ELR (cell line): ENCODE measurements at regions not wholly inside any gene's neighbourhood (a gene's known extent, or its start where the extent isn't known, plus 50 kb on each side); places are given as distances from the start of the nearest gene placed in this dataset.

ENCODE experiments used
- DNase-seq: peaks from one replicate; pipeline ENCODE4 v3.0.0-alpha.2; 2015; ENCODE audit warnings: low read depth

GRCh38 chr4:136653640-136654406, 878.5 kb downstream of the PCDH18 start:
- no peak for DNase-seq

DNA sequence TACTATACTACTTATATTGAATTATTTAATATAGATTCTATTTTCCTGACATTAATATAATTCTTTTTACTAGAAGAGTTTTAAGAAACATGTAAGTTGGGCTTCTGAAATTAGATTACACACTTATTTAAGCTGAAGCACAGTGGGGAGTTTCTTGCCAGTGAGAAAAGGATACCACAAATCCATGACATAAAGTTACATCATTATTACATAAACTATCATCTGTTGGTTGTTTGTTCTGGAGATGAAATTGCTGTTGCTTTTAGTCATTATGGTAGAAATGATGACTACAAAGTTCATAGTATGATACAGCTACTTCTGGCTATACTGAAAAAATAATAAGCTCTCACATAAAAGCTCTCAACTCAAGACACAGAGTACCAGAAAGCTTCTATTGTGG, 880.4 kb downstream of the PCDH18 start:
- peak; percentile 56 for DNase-seq

GRCh38 chr4:136651278-136651667, 881.0 kb downstream of the PCDH18 start:
- DNase-seq, result peak; percentile 68

- peak; percentile 82 for DNase-seq
These were observed 881.6 kb downstream of the PCDH18 start for GRCh38 chr4:136650541-136651277.

GRCh38 chr4:136644279-136644678, 888.0 kb downstream of the PCDH18 start:
- DNase-seq, result peak; percentile 9

- DNase-seq, result peak; percentile 64
These were observed 888.9 kb downstream of the PCDH18 start for GRCh38 chr4:136643416-136643815.

GRCh38 chr4:136637071-136637777, 895.1 kb downstream of the PCDH18 start:
- peak; percentile 35 for DNase-seq

- no peak for DNase-seq
These were observed 896.1 kb downstream of the PCDH18 start for GRCh38 chr4:136636155-136636554.

- no peak for DNase-seq
These were observed 898.2 kb downstream of the PCDH18 start for GRCh38 chr4:136634121-136634520.

DNA sequence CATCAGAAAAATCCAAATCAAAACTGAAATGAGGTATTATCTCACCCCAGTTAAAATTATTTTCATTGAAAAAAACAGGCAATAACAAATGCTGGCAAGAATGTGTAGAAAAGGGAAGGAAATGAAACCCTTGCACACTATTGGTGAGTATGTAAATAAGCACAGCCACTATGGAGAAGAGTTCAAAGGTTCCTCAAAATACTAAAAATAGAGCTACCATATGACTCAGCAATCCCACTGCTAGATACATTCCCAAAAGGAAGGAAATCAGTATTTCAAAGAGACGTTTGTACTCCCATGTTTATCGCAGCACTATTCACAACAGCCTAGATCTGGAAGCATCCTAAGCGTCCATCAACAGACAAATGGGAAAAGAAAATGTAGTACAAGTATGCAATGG, 932.4 kb downstream of the PCDH18 start:
- DNase-seq, result no peak

DNA sequence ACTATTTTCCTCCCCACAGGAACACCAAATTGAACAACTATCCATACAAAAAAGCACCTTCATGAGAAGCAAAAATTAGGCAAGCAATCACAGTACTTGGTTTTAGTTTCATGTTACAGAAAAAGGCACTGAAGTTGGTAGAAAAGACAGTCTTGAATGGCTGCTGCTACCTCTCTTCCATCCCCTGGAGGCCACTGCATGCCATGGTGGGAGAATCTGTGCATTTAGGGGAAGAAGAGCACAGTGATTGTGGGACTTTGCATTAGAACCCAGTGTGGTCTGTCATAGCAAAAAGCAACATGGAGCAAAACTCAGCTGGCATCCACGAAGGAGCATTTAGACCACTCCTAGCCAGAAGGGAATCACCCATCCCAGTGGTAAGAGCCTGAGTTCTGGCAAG, 941.9 kb downstream of the PCDH18 start:
- no peak for DNase-seq

GRCh38 chr4:136583567-136583966, 948.7 kb downstream of the PCDH18 start:
- DNase-seq, result no peak

DNA sequence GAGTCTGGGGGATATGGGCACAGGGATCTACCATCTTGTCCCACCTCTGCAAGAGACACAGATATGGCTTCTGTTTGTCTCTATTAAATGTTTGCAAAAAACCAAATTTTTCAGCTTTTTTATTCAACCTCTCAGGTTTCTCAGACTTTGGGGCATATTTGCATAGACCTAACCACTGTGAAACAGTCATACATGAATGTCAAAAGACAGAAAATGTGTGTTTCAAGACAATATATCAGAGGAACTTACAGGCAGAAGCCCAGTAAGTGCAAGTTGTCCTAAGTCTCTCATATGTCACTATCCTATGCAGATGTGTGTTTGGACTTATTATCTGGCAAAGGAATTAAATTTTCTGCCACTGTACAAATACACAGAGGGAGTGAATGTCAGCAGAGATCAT, 951.2 kb downstream of the PCDH18 start:
- no peak for DNase-seq

- no peak for DNase-seq
These were observed 957.1 kb downstream of the PCDH18 start for GRCh38 chr4:136575146-136575545.

DNA sequence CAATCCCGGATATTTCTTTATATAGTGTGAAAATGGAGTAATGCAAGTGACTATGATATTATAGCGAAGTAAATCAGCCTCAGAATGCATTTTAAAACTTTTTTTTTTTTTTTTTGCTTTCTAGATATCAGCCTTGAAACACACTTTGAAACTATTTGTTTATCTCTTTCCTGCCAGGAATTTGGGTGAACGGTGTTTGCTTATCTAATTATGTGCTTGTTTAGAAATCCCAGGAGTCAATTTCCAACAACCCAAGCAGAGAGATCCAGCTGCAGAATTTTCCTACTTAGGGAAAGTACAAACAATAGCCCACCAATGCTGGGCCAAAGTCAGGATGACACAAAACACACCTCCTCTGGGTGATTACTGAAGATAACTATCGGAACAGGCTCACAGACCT, 958.8 kb downstream of the PCDH18 start:
- no peak for DNase-seq

DNA sequence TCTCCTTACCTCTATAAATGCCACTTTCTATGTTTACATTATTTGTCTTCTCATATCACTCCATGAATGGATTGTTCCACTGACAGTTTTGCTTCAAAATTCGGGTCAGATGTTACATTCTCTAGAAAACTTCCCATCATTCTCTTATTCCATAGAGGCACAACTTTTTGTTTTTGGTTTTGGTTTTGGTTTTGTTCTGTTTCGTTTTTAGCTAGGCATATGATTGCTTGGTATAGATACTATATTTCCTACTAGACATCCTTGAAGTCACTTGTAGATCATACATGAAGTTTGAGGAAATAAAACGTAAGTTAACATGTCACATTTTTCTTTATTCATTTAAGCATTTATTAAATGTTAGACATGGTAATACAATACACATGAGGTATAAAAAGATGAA, 961.0 kb downstream of the PCDH18 start:
- DNase-seq, result no peak

GRCh38 chr4:136562834-136563233, 969.5 kb downstream of the PCDH18 start:
- peak; percentile 49 for DNase-seq

DNA sequence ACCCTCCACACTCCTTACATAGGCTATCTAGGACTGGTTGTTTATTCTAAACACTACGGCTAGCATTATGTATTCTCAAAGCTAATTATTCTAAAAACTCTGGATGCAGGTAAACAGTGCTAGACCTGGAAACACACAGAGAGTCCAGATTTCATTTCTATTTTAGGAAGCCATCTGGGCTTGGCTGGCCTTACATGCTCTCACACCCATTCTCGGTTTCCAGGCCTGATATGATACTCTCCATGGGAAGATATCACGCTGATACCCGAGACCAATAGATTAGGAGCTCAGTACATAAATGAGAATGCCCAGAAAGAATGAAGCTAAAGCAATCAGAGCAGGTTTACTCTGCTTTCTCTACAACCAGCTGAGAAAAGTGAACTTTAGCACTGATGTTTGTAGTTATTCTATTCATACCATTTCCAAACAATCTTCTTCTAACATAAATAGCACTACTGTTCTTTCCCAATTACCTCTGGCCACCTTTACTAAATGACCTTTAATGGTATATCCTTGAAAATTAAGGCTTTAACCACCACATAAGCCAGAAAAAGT, 973.3 kb downstream of the PCDH18 start:
- no peak for DNase-seq

DNA sequence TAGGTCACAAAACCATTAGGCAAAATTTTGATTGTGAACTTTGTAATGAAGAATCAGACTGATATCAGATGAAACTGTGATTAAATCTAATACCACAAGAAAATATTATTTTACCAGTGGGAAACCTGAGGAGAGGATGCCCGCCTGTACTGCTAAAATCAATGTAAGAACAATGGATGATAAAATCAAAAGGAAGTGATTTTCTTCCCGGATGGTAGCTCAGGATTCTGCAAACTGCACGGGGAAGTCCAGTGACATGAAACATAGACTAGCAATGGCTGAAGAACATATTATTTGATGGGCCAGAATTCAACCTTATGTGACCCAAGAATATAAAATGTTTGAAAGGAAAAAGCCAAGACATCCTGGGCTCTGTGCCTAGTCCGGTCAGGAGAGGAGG, 974.9 kb downstream of the PCDH18 start:
- DNase-seq, result no peak

GRCh38 chr4:136554033-136554432, 978.3 kb downstream of the PCDH18 start:
- DNase-seq, result no peak

GRCh38 chr4:136551753-136552152, 980.5 kb downstream of the PCDH18 start:
- DNase-seq, result no peak

GRCh38 chr4:136540747-136541146, 991.5 kb downstream of the PCDH18 start:
- no peak for DNase-seq

DNA sequence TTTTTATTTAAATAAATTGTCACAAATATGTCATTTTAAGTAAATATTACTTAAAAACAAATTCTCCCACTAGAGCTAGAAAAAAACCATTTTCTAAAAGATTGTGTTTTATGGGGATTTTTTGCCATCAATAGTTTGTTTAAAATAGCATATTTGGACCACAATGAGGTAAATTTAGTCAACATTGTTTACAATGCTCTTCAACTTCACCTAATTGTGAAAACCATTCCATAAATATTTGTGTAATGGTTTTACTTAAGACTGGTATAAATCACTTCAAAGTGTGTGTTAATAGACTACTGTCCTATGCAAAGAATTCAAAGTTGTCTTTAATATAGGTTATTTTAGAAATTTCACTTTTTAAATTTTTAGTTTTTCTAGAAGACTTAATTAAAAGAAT, 1004.2 kb downstream of the PCDH18 start:
- DNase-seq, result no peak
